Suprapubic skin (tissue), 4 donors: ENCODE measurements at regions not wholly inside any gene's neighbourhood (a gene's known extent, or its start where the extent isn't known, plus 50 kb on each side); places are given as distances from the start of the nearest gene placed in this dataset.

Source experiments
- DNase-seq, 2 donors: peaks; one replicate each; pipeline ENCODE4 v3.0.0-alpha.2; 2019; ENCODE audit warnings: low spot score in 2 of 2
- H3K27ac ChIP-seq: fragments of 200-600 bp; sonication (generic); one replicate; pipeline ENCODE4 v1.5.1; 2019
- H3K27me3 ChIP-seq: fragments of 200-600 bp; sonication (generic); one replicate; pipeline ENCODE4 v1.5.1; 2019
- H3K36me3 ChIP-seq: fragments of 200-600 bp; sonication (generic); one replicate; pipeline ENCODE4 v1.5.1; 2019
- H3K4me1 ChIP-seq: fragments of 200-600 bp; sonication (generic); one replicate; pipeline ENCODE4 v1.5.1; 2019
- H3K4me3 ChIP-seq: fragments of 200-600 bp; sonication (generic); one replicate; pipeline ENCODE4 v1.5.1; 2019; ENCODE audit warnings: mild to moderate bottlenecking
- H3K9me3 ChIP-seq: fragments of 200-600 bp; sonication (generic); one replicate; pipeline ENCODE4 v1.5.1; 2019
- CTCF ChIP-seq, 2 donors: fragments of 200-600 bp in 1 of 2; fragments of 450-650 bp in 1 of 2; sonication (generic) in 1 of 2; IDR thresholded peaks; one replicate each; pipeline ENCODE4 v1.5.1; 2016 to 2019; ENCODE audit warnings: antibody characterized with exemption in 2 of 2, mild to moderate bottlenecking in 1 of 2, moderate library complexity in 1 of 2
- EP300 ChIP-seq: sonication (generic); formaldehyde crosslinking; IDR thresholded peaks from one replicate; pipeline ENCODE4 v1.6.1; 2017; ENCODE audit warnings: antibody characterized with exemption
- POLR2A ChIP-seq, 2 donors: fragments of 450-650 bp; IDR thresholded peaks; one replicate each; pipeline ENCODE4 v1.6.1; 2017; ENCODE audit warnings: antibody characterized with exemption in 2 of 2, mild to moderate bottlenecking in 2 of 2, moderate library complexity in 2 of 2
- POLR2AphosphoS5 ChIP-seq, 3 donors: sonication (generic); formaldehyde crosslinking; IDR thresholded peaks; one replicate each; pipeline ENCODE4 v1.6.1; 2017; ENCODE audit warnings: antibody characterized with exemption in 3 of 3
- WGBS: methylation state at CpG from one replicate; pipeline ENCODE4 v1.1.5; 2018; 5-methylcytosine and 5-hydroxymethylcytosine counted together

DNA sequence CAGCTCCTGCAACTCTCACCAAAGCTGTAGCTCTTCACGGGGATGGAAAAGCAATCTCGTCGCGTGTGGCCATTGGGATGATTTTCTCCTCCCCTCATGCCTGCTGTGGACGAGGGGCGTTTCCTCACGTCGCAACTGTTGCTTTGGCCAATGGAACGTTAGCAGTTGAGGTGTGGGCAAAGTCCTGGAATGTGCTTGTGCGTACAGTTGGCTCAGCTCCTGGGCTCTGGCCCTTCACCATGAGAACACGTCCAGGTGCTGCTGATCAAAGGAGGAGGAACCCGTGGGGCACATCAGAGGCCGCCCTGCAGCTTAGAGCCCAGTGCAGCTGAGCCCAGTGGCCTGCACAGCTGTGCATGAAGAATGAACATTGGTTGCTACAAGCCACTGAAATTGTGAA, 186.1 kb downstream of the TJP1 start:
- TF ChIP-seq POLR2AphosphoS5 (IDR thresholded peaks at IDR 0.05) (no peak), EP300 (no peak), POLR2A (IDR thresholded peaks at IDR 0.05) (no peak), CTCF (IDR thresholded peaks at IDR 0.05) (no peak)
- Histone ChIP-seq H3K4me1 (no peaks in the 10 kb centered on the region), H3K36me3 (no peaks in the 10 kb centered on the region), H3K9me3 (no peaks in the 10 kb centered on the region), H3K27me3 (peaks cover 4% of the 10 kb centered on the region), H3K27ac (no peak overlapping the region), H3K4me3 (no peak overlapping the region)
- DNase-seq = no peak
- 52% methylated on average over 13 of the region's 13 CpGs for WGBS

DNA sequence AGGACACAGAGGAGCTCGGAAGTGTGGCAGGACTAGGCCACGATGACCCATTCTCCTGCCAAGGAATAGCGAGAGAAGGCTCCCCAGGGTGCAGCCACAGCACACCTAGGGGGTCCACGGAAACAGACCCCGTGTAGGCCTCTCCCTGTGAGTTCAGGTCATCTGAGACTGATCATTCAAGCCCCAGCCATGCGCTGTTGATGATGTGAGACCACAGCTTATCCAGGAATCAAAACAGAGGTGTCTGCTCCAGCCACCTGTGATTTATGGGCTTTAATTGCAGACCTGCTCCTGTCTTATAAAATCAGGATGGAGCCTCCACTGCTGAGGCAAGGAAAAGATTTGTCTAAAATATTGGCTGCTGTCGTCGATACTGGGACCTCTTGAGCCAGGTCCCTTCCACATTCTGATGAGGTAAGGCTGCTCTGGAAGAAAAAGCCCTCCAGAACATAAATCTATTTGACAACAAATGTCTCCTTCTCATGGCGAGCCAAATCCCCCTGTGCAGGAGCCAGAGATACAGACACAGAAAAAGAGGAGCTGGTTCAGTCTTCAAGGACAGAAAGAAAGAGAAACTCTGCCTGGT, 186.7 kb downstream of the TJP1 start:
- H3K36me3 ChIP-seq = no peaks in the 10 kb centered on the region
- peaks cover 4% of the 10 kb centered on the region for H3K27me3 ChIP-seq
- H3K4me1 ChIP-seq = no peaks in the 10 kb centered on the region
- 74% methylated on average over 5 of the region's 9 CpGs for WGBS
- no peak overlapping the region for H3K27ac ChIP-seq
- no peaks in the 10 kb centered on the region for H3K9me3 ChIP-seq
- no peak for DNase-seq
- TF ChIP-seq EP300 (no peak), POLR2AphosphoS5 (IDR thresholded peaks at IDR 0.05) (no peak), CTCF (IDR thresholded peaks at IDR 0.05) (no peak), POLR2A (IDR thresholded peaks at IDR 0.05) (no peak)
- H3K4me3 ChIP-seq = no peak overlapping the region

DNA sequence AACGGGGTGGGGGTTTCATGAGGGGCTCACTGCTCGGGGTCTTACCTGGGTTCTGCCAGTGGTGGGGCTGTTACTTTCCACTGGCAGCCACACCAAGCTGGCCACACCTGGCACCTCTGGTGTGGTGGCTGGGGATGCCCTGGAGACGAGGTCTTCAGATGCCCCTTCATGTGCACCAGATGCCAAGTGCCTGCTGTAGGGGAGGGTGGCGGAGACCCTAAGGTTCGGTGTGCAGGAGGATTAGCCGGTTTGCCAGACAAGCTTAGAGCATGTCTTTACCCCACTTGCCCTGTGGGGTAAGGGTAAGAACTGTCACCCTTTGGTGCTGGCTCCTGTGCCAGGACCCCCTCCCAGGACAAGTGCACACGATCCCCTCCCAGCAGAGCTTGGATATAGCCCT, 188.3 kb downstream of the TJP1 start:
- 88% methylated on average over 7 of the region's 7 CpGs for WGBS

DNA sequence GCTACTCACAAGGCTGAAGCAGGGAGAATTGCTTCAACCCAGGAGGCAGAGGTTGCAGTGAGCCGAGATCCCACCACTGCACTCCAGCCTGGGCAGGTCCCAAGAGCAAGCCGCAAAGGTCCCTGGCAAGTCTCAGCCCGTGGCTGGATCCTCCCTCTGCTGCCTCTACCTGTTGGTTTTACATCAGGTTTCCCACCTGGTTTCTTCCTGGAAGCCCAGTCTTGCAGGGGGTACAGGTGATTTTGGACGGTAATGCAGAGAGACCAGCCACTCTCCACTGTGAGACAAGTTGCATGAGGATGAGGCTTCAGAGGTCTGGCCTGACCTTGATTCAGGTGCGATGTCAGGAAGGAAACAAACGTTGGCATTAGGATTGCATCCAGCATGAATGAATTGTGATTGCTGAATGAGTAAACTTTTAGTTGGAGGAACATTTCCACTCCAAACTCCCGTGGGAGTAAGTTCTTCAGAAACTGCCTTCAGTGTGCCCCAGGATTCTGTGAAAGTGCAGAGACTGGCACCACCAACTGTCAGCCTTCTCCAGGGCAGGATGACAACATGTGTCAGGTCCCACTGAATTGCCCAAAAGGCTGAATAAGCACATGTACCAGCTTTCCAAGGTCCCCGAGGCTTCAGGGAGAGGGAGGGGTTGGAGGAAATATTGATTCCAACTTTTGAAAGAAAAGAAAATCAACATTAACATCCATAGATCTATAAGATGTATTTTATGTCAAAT, 189.4 kb downstream of the TJP1 start:
- Histone ChIP-seq H3K36me3 (no peaks in the 10 kb centered on the region), H3K9me3 (no peaks in the 10 kb centered on the region), H3K4me1 (no peaks in the 10 kb centered on the region), H3K4me3 (no peak overlapping the region), H3K27ac (no peak overlapping the region), H3K27me3 (peaks cover 4% of the 10 kb centered on the region)
- TF ChIP-seq POLR2AphosphoS5 (IDR thresholded peaks at IDR 0.05) (no peak), POLR2A (IDR thresholded peaks at IDR 0.05) (no peak), EP300 (no peak), CTCF (IDR thresholded peaks at IDR 0.05) (no peak)
- DNase-seq = no peak
- 52% methylated on average over 8 of the region's 8 CpGs for WGBS

More for the DNA sequence above, 188.3 kb downstream of the TJP1 start:
- H3K4me1 ChIP-seq = no peaks in the 10 kb centered on the region
- H3K27ac ChIP-seq = no peak overlapping the region
- no peaks in the 10 kb centered on the region for H3K36me3 ChIP-seq
- TF ChIP-seq EP300 (no peak), CTCF (IDR thresholded peaks at IDR 0.05) (no peak), POLR2AphosphoS5 (IDR thresholded peaks at IDR 0.05) (no peak), POLR2A (IDR thresholded peaks at IDR 0.05) (no peak)
- no peaks in the 10 kb centered on the region for H3K9me3 ChIP-seq
- no peak overlapping the region for H3K4me3 ChIP-seq
- H3K27me3 ChIP-seq = peaks cover 4% of the 10 kb centered on the region
- no peak for DNase-seq
